Activated CD4-positive, alpha-beta T cell treated with anti-CD3 and anti-CD28 coated beads for 24 hours (primary cell): ENCODE measurements at regions not wholly inside any gene's neighbourhood (a gene's known extent, or its start where the extent isn't known, plus 50 kb on each side); places are given as distances from the start of the nearest gene placed in this dataset.

Experiments used
- DNase-seq, 2 donors: peaks; one replicate each; pipeline ENCODE4 v3.0.0-alpha.2; 2020; ENCODE audit warnings: low read depth in 2 of 2

DNA sequence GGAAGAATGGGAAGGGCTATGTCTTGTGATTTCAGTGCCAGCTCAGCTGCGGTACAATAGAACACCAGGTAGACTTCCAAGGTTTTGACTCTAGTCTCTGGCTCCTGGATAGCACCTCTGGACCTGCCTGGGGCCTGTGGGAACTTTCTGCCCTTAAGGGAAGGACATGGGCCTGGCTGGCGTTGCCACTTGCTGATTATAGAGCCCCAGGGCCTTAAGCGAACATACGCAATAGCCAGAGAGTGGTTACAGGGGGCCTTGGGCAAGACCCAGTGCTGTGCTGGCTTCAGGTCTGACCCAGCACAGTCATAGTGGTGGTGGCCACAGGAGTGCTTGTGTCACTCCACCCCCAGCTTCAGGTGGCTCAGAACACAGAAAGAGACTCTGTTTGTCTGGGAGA, 131.1 kb upstream of the COL21A1 start:
- no peak for DNase-seq

DNA sequence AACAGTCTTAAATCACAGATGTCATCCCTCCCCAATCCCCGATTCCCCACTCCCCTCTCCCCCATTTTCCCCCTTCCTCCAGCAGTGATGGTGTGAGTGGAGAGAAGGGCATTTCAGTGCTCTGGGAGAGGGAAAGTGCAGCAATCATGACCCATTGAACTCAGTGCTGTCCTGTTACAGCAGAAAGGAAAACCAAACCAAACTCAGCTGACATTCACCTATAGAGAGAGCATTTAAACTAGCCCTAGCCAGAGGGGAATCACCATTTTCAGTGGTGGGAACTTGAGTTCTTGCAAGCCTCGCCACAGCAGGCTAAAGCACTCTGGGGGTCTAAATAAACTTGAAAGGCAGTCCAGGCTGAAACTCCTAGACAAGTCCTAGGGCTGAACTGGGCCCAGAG, 129.9 kb upstream of the COL21A1 start:
- no peak for DNase-seq

DNA sequence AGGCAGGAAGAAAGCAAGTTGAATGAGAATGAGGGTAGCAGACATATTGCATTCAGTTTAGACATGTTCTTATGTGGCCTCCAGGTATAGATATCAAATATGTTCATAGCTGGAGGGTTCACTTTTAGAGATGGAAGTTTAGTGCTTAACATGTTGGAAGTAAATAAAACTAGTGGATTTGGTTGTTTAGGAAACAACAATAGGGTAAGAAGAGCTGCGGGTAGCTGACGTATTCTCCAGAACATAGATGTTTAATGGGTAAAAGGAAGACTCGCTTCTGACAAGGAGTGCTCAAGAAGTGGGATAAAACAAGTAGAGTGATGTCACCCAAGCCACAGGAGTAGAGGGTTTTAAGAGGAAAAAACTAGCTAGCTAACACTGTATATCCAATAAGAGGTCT, 128.4 kb upstream of the COL21A1 start:
- DNase-seq, result no peak

DNA sequence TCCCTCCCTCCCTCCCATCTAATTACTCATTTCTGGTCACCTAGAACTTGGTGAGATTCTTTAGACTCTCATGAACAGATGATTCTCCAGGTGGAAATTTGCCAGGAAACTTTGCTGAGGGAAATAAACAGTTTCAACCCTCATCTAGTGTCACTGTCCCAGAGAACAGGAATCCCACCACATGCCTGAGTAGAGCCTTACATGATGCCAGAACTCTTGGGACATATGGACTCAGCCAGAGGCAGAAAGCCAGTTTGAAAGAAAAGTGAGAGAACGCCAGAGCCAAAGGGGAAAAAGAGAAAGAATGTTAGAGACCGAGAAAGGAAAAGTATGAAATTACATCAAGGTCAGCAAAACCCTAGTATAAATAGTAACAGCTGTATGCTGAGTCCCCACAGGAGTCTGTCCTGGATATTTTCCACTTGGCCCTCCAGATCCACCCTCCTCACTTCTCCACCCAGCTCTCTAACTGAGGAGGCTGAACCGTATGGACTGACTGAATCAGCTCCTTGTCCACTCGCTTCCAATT, 127.5 kb upstream of the COL21A1 start:
- DNase-seq, result no peak

DNA sequence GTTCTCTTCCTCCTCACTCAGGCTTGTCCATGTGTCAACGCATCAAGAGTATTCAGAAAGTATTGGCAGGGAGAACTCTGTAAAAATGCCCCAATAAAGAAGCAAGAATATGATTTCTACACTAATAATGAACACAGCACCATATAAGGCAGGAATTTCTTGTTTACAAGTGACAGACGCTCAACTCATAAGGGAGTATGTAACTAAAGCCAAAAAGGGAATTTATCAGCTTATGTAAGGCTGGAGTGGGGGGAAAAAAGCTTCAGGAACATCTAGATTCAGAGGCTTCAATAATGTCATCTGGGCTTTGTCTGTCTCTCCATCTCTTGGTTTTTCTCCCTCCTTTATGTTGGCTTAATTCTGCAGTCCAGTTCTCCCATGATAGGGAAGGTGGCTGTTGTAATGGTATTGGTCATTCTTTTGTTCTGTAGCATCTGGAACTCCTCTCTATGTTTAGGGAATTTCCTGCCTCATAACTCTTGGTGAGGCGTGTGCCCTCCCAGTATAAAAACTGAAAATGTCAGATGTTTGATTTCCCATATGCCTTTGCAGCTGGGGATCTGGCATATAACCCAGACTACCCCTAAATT, 125.1 kb upstream of the COL21A1 start:
- DNase-seq, result no peak

DNA sequence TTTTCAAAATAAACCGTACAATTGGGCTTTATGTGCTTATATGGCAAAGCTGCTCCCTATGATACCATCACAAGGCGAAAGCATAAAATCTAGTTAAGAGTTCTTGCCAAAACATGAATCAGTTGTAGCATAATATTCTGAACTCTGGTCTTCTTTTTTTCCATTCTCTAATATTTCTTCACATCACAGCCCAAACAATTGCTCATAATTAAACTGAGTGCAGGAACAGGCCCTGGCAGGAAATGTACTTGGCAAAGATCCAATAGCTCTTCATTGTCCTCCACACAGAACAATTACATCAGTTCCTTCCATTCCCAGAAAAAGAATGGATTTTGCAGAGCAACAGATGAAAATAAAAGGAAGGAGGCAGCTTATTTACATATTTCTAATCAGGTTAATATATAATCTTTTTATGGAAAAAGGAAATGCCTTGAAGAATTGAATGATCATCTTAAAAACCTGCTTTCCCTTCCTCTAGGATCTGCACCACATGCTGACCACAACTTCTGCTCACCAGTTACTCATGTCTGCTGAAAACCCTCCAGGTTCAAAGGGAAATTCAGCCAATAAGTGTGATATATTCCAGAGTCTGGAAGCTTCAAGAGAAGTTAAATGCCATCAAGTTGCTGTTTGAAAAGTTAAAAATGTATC, 123.3 kb upstream of the COL21A1 start:
- no peak for DNase-seq

DNA sequence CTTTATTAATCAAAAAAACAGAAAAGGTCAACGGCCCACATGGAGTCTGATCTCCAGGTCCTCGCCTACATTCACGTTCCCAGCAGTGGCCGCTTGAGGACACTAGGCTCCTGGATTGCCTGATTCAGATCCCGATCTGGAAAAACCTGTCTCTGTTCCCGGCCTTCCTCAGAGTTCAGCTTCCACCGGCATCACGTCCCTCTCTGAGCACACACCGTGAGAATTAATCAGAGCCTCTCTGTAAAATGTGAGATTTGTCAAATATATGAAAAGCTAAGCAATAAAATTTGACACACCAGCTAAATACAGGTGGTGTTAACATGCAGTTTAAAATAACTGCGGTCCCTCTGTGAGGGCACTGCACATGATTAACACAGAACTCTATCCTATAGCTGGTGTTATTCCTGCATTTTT, 122.8 kb upstream of the COL21A1 start:
- no peak for DNase-seq

DNA sequence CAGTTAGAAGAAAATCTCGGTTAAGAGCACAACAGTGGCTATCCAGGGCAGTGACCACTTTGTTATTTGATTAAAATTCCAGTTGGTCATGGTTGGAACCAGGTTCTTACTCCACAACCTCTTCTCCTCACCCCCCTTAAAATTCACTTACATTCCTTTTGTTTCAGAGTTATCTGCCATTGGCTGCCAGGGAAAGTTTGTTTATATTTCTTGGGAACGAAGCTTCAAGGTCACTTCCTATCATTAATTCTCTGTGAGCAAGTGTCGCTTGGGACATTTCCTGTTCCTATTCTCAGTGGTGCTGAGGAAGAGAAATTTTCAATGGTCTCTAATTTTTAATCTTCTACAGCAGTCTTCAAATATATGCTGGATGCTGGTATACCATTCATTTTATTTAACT, 121.1 kb upstream of the COL21A1 start:
- no peak for DNase-seq

DNA sequence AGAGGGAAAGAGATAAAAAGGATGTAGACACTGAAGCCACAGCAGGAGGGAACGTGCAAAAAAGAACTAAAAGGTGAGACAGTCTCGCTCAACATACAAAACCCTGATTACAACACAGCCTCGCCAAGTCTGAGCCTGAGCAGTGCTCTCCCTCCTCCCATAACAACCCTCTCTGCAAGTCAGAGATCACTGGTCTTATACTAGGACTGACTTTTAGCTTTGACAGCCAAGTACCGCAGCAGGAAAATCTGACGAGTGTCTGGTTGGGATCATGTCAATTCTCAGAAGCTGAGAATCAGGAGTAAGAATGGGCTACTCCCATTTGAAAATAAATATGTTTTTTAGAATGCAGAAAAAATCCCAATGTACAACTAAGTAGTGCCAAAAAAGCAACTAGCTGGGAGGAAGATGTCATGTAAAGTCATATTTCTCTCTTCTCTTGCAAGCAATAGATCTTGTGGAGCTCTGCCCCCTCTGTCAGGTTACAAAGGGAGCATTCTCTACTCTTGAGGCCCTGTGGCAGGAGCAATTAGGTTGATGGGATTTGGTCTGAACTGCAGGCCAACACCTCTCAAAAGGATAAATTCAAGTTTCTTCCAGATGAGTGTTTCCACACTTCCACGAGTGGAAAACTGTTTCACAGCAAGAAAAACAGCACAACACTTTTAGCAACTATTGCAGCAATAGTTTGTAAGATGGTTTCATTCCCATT, 118.9 kb upstream of the COL21A1 start:
- DNase-seq, result no peak

DNA sequence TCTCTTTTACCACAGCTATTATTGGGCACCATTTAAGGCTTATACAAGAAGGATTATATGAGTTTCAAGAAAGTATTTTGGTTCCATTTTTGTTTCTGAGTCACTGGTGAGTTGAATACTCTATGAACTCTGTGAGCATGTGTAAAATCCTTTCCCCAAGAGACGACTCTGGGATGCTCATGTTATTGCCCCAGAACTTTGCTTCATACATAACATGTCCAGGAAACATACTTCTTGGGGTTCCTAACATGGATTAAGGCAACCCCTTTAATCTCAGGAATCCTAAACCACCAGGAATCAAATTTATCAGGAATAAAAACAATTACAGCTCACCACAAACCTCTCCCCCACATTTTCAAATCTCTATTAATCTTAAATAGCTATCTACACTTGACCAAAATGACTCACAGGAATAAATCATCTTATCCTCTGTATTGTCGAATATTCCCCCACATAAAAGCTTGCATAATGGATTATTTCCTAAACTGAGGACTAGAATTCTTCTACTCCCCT, 117.5 kb upstream of the COL21A1 start:
- no peak for DNase-seq

DNA sequence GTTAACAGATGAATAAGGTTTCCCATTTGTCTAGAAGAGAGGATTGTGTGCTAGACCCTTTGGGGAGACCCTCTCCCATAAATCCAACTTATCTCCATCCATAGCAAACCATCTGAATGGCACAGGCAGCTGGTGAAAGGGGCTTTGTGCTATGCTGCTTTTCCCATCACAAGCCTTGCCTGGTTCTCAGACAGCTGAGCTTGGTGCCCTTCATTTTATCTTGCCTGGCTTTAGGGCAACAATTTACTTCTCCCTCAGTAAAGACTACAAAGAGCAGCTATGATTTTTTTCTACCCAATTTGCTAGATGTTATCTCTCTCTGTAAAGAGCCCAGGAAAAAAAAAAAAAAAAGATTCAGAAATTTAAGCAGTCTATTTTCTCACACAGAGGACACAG, 117.0 kb upstream of the COL21A1 start:
- no peak for DNase-seq

DNA sequence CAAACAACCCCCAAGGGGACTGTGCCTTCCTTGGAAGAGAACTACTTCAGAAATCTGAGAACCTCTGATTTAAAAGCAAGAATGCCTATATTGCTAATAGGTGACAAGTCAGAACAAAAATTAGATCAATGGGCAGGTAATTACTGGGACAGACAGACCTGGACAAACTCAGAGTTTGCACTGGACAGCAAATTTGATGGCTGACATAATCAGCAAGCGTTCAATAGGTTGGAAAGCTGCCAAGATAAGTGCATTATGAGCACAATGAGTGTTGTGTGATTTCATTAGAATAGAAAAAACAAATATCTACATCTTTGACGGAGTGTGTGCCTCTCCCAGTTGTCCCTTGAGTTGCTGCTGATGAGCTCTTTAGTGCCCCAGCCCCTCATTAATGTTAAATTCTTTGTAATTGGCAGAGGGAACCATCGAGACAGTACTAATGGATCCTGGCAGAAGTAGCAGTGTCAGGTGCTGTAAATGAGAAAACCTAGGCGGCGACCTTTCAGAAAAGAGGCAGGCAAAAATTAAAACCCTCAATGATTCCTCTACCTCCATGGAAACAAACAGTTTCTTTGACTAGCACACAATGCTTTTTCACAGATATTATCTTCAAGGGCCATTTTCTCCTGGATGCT, 116.5 kb upstream of the COL21A1 start:
- no peak for DNase-seq

DNA sequence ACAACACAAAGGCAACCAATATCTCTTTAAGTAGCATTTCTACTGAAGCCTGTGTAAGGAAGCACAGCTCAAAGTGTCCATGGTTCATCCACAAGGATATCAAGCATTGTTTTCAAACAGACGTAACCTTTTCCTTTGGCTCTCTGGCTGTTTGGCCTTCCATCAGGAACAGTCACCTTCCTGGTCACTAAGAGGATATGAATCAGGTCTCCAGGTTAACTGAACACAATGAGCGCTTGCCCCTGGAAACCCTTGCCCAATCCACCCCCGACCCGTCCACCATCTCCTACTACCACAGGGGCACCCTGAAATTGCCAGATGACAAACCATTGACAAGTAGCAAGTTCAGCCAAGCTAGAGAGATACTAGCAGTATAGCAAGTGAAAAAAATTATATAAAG, 114.4 kb upstream of the COL21A1 start:
- DNase-seq, result no peak

DNA sequence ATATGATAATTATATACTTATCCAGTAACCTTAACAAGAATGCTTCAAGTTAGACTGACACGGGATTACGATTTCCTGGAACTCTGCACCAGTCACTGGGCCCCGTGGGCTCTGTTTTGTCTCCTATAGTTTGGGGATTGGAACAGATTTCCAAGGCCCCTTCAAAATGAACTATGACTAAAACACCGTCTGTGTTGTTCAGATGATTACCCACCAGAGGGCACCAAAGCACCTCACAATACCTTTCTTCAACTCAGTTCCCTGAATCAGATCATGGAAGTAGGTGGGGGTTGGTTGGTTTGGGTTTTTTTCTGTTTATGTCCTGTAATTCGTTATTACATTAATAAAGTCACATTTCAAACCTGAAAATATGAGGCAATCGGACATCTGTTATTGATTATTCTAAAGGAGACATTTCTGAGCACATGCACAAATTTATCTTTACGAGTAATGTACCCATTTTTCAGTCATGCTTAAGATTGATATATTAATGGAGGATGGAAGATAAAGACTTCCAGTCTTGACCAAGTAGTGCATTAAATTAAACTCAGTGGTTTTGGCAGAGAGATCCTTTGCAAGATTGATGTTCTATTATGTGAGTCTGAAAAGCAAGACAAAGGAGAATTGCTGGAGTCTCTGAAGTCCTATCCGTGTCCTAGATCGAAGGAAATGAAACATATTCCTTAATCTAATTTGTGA, 112.0 kb upstream of the COL21A1 start:
- DNase-seq, result peak; percentile 30 to 52

DNA sequence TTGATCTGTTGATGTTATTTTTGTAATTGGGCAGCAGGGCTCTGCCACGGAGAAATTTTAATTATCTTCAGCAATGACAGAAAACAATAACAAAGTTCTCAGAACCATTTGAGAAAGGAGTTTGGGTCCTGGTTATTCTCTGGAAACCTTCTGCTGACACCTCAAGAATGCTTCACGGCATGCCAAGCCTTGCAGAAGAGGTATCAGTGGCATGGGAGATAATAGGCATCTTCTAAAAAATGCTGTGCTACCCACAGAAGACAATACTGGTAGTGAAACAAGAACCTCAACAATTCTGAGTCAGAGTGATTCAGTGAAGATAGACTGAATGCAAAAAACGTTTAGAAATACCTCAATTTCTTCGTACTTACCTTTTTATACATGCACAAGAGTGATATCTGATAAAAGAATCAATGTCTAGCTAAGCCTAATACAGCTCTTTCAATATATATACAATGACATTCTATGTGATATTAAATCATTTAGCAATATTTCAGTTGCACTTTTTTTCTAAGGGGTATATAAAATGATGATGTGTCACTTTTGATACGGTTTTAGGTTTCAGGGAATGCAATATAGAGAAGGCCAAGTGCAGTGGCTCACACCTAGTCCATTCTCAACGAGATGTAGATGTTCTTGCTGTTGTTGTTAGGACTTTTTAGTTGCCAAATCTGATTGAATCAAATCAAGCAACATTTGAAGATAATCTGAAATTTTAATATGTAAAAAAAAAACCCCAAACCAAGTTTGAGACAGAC, 110.4 kb upstream of the COL21A1 start:
- DNase-seq, result no peak

DNA sequence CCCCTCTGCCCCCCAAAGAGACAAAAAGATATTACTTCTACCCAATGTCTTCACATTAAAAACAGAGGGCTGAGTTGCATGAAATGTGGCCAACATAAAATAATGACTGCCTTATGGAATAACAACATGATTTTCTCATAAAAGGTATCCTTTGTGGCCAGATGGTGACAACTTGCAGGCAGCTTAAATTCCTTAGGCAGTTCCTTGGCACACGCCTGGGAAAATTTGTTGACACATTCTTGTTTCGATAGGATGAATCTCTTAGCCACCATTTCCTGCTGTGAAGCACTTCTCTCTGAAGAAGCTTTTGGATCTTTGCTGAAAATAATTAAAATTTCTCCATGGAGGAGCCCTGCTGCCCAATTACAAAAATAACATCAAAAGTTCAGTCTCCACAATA, 109.0 kb upstream of the COL21A1 start:
- no peak for DNase-seq

DNA sequence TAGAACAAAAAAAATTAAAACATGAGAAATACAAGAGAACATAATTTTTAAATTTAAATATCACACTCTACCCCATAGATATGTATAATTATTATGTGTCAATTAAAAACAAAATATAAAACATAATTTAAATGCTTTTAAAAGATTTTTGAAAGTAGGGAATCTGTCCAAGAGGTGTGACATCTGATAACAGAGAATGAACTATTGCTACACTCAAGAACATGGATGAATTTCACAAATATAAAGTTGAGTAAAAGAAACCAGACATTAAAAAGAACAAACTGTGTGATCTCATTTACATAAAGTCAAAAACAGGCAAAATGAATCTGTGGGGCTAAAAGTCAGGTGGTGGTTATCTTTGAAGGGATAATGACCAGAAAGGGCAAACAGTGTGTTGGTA, 106.5 kb upstream of the COL21A1 start:
- DNase-seq, result no peak

DNA sequence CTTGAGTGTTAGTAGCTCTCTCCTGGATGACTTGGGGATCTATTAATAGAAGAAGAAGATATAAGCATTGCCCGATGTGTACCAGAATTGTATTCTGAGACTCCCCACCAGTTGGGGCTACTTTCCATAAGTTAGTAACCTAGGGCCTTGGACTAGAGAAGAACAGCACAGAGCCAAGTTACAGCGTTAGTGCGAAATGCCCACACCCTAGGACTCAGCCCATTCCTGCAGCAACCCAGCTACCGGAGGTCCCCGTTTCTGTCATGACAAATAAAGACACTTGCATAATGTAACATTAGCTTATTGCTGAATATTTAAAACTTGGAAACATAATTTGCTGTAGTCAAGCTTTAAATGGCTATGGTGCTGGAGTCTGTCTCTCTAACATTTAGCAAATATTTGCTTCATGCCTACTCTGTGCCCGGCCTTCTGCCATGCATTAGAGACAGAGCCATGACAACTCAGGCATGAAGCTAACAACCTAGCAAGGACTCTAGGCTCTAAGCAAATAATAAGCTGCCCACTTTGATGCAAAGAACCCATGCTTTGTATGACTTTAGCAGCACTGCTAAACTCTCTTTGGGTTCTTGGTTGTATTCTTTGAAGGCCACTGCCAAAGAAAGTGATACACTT, 103.4 kb upstream of the COL21A1 start:
- DNase-seq, result no peak

DNA sequence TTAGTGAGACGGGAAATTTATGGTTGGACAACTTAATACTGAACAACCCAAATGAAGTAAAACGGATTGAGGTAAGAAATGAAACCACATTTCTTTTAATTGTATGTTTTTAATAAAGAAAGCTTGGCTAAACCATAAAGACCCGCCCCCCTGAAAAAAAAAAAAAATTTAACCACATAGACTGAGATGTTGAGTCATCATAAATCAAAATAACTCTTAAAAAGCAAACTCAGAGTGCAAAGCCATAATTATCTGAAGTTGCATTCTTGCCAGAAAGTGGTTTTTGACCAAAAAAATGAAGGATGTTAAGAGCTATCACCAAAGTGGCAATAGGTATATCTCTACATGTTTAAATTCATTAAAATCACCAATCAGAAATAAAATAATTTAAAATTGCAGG, 101.8 kb upstream of the COL21A1 start:
- no peak for DNase-seq

DNA sequence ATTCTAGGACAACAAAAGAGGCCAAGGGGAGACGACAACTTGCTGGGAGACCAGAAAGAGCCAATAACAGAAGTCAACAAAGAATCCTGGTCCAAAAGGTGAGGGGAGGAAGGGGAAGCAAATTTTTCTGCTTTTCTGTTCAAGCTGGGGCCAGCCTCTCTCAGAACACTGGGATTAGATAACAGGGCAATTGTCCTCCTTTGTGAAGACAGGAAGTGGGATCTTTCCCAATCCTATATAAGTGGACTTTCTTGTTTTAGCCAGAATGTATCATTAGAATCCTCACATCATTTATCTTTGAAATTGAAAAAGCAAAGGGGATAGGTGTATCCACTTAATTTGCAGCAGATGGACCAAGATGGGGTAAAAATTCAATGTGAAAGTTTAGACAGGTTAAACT, 101.2 kb upstream of the COL21A1 start:
- no peak for DNase-seq

DNA sequence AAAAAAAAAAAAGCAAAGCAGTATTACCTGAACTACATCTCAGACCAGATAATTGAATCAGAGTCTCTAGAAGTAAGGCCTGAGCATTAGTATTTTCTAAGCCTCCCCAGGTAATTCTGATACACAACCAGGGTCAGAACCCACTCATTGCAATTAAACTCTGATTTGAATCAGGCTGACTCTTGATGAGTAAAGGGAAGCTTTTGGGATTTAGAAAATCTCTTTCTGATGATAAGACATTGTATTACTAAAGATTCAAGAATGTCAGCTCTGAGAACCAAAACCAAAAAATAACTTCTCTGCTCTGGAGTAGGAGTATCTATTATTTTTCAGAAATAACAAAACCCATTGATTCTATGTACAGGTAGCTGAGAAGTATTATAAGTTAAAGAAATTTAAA, 100.1 kb upstream of the COL21A1 start:
- DNase-seq, result no peak
